GM12872 (cell line): ENCODE measurements at regions not wholly inside any gene's neighbourhood (a gene's known extent, or its start where the extent isn't known, plus 50 kb on each side); places are given as distances from the start of the nearest gene placed in this dataset.

Experiments used
- TF ChIP-seq, protein P1 (sequence below): IDR thresholded peaks from 3 replicates; pipeline ENCODE4 v1.5.1; 2011; ENCODE audit warnings: low read depth, mild to moderate bottlenecking, low read length, moderate library complexity; ENCODE audit not compliant: insufficient read depth

- TF ChIP-seq, protein P1, sequence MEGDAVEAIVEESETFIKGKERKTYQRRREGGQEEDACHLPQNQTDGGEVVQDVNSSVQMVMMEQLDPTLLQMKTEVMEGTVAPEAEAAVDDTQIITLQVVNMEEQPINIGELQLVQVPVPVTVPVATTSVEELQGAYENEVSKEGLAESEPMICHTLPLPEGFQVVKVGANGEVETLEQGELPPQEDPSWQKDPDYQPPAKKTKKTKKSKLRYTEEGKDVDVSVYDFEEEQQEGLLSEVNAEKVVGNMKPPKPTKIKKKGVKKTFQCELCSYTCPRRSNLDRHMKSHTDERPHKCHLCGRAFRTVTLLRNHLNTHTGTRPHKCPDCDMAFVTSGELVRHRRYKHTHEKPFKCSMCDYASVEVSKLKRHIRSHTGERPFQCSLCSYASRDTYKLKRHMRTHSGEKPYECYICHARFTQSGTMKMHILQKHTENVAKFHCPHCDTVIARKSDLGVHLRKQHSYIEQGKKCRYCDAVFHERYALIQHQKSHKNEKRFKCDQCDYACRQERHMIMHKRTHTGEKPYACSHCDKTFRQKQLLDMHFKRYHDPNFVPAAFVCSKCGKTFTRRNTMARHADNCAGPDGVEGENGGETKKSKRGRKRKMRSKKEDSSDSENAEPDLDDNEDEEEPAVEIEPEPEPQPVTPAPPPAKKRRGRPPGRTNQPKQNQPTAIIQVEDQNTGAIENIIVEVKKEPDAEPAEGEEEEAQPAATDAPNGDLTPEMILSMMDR = no peak
Measured at GRCh38 chr6:95384988-95385387, 192.3 kb upstream of the MANEA start.

- TF ChIP-seq, protein P1 = no peak
Measured at GRCh38 chr6:95387845-95388244, 189.5 kb upstream of the MANEA start.

- TF ChIP-seq, protein P1 = no peak
Measured at GRCh38 chr6:95404777-95405176, 172.6 kb upstream of the MANEA start.

GRCh38 chr6:95408111-95408510 lies 169.2 kb upstream of the MANEA start:
- TF ChIP-seq, protein P1 = no peak

DNA sequence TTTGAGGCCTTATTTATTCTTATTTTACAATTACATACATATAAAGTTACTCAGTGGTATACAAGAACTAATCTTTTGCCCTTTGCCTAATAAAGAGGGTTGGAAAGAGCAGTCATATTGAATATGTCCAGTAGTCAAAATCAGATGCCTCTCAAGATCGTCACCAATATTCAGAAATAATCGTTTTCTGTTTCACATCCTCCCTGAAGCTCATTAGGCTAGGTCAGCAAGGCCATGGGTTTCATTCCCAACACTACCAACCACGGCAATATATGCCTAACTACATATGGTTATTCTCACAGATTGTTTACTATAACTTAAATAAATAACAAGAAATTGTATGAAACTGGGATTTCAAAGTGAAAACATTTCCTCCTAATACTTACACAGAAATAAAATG lies 167.2 kb upstream of the MANEA start:
- TF ChIP-seq, protein P1 = no peak

- TF ChIP-seq, protein P1 = no peak
Measured at GRCh38 chr6:95413789-95414188, 163.5 kb upstream of the MANEA start.

DNA sequence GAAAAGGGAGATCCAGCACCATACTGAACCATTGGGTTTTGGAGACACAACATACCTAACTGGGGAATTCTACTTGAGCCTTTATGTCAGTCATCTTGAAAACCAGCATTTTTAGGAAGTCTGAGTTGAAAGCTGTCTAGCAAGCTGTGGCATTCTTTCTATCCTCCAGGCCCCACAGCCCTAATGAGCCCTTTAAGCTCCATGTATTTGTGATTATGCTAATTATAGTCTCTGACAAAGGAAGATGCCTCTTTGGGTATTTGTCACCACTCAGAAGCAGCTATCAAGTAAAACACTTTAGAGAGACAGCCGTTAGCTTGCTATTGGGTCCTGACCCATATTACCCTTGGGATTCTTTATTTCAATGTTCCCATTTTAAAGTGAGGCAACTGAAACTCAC lies 159.5 kb upstream of the MANEA start:
- TF ChIP-seq, protein P1 = no peak

- TF ChIP-seq, protein P1 = no peak
Measured at GRCh38 chr6:95420792-95421191, 156.5 kb upstream of the MANEA start.
